Trophoblast cell (in vitro differentiated cells and primary cell): ENCODE measurements at regions not wholly inside any gene's neighbourhood (a gene's known extent, or its start where the extent isn't known, plus 50 kb on each side); places are given as distances from the start of the nearest gene placed in this dataset.

ENCODE experiments used
- DNase-seq, 2 donors: peaks; one replicate each; pipeline ENCODE4 v3.0.0-alpha.2; 2016
- H2AFZ ChIP-seq: 2 replicates; pipeline ENCODE4 v1.6.1; 2013; ENCODE audit warnings: low read length, moderate library complexity, mild to moderate bottlenecking; ENCODE audit not compliant: insufficient read depth, poor library complexity
- H2AK5ac ChIP-seq: 2 replicates; pipeline ENCODE4 v1.6.1; 2013; ENCODE audit warnings: mild to moderate bottlenecking, low read length
- H2BK120ac ChIP-seq: 2 replicates; pipeline ENCODE4 v1.6.1; 2013; ENCODE audit warnings: low read length, mild to moderate bottlenecking, moderate library complexity; ENCODE audit not compliant: insufficient read depth, poor library complexity
- H2BK12ac ChIP-seq: 2 replicates; pipeline ENCODE4 v1.6.1; 2013; ENCODE audit warnings: mild to moderate bottlenecking, low read length, moderate library complexity
- H2BK5ac ChIP-seq: 2 replicates; pipeline ENCODE4 v1.6.1; 2013; ENCODE audit warnings: low read length, low read depth, moderate library complexity, mild to moderate bottlenecking; ENCODE audit not compliant: poor library complexity
- H3K14ac ChIP-seq: 2 replicates; pipeline ENCODE4 v1.6.1; 2013; ENCODE audit warnings: mild to moderate bottlenecking, low read length
- H3K18ac ChIP-seq: 2 replicates; pipeline ENCODE4 v1.6.1; 2013; ENCODE audit warnings: mild to moderate bottlenecking, low read length
- H3K23ac ChIP-seq: 2 replicates; pipeline ENCODE4 v1.6.1; 2013; ENCODE audit warnings: low read length
- H3K27ac ChIP-seq: 2 replicates; pipeline ENCODE4 v1.5.1; 2013; ENCODE audit warnings: low read depth, mild to moderate bottlenecking, inconsistent platforms, low read length, moderate library complexity
- H3K27me3 ChIP-seq: 2 replicates; pipeline ENCODE4 v1.6.1; 2013; ENCODE audit warnings: inconsistent platforms, mild to moderate bottlenecking, low read length, moderate library complexity; ENCODE audit not compliant: insufficient read depth
- H3K36me3 ChIP-seq, 2 experiments: 1 replicate in 1 of 2; 2 replicates in 1 of 2; pipeline ENCODE4 v1.6.1; 2013; ENCODE audit warnings: low read length in 2 of 2, mild to moderate bottlenecking in 2 of 2, moderate library complexity in 1 of 2; ENCODE audit not compliant: insufficient read depth in 2 of 2, control insufficient read depth in 1 of 2
- H3K4ac ChIP-seq: 2 replicates; pipeline ENCODE4 v1.6.1; 2013; ENCODE audit warnings: low read depth, mild to moderate bottlenecking, low read length, moderate library complexity
- H3K4me1 ChIP-seq, 2 experiments: 1 replicate in 1 of 2; 2 replicates in 1 of 2; pipeline ENCODE4 v1.6.1; 2013; ENCODE audit warnings: low read length in 2 of 2, mild to moderate bottlenecking in 2 of 2, moderate library complexity in 1 of 2; ENCODE audit not compliant: insufficient read depth in 2 of 2, control insufficient read depth in 1 of 2
- H3K4me2 ChIP-seq: 2 replicates; pipeline ENCODE4 v1.6.1; 2013; ENCODE audit warnings: inconsistent platforms, mild to moderate bottlenecking, low read length, moderate library complexity
- H3K4me3 ChIP-seq: 2 replicates; pipeline ENCODE4 v1.5.1; 2013; ENCODE audit warnings: mild to moderate bottlenecking, low read depth, low read length, inconsistent platforms
- H3K79me1 ChIP-seq: one replicate; pipeline ENCODE4 v1.6.1; 2013; ENCODE audit warnings: low read length
- H3K79me2 ChIP-seq: 2 replicates; pipeline ENCODE4 v1.6.1; 2013; ENCODE audit warnings: low read length, mild to moderate bottlenecking; ENCODE audit not compliant: control insufficient read depth, insufficient read depth, poor library complexity
- H3K9ac ChIP-seq: 2 replicates; pipeline ENCODE4 v1.6.1; 2013; ENCODE audit warnings: mild to moderate bottlenecking, low read length
- H3K9me3 ChIP-seq: 2 replicates; pipeline ENCODE4 v1.6.1; 2013; ENCODE audit warnings: low read depth, mild to moderate bottlenecking, control low read depth, inconsistent platforms, low read length; ENCODE audit not compliant: insufficient read depth
- H4K12ac ChIP-seq: 2 replicates; pipeline ENCODE4 v1.6.1; 2013; ENCODE audit warnings: low read depth, mild to moderate bottlenecking, low read length, moderate library complexity
- H4K8ac ChIP-seq: 2 replicates; pipeline ENCODE4 v1.6.1; 2013; ENCODE audit warnings: low read depth, mild to moderate bottlenecking, low read length, moderate library complexity
- H4K91ac ChIP-seq: one replicate; pipeline ENCODE4 v1.6.1; 2013; ENCODE audit warnings: low read depth, mild to moderate bottlenecking, low read length, moderate library complexity
- WGBS: extraction: QIAGEN DNeasy Blood & Tissue Kit; methylation state at CpG from one replicate; pipeline ENCODE4 v1.1.7; 2013; ENCODE audit warnings: missing lambda C conversion rate; ENCODE audit not compliant: insufficient read length, insufficient coverage; ENCODE audit errors: extremely low coverage; 5-methylcytosine and 5-hydroxymethylcytosine counted together

- H3K4ac ChIP-seq, result no peak overlapping the region
- no peak overlapping the region for H3K9ac ChIP-seq
- H3K36me3 ChIP-seq, result no peaks in the 10 kb centered on the region
- no CpG with 5 or more reads among the region's 4 CpGs for WGBS
- H3K27me3 ChIP-seq, result no peaks in the 10 kb centered on the region
- no peak overlapping the region for H2BK12ac ChIP-seq
- H3K23ac ChIP-seq, result no peak overlapping the region
- H3K4me3 ChIP-seq, result no peak overlapping the region
- H2AFZ ChIP-seq, result no peak overlapping the region
- no peak overlapping the region for H4K8ac ChIP-seq
- H3K4me2 ChIP-seq, result no peak overlapping the region
- H2AK5ac ChIP-seq, result no peak overlapping the region
- no peaks in the 10 kb centered on the region for H3K79me1 ChIP-seq
- H3K18ac ChIP-seq, result no peak overlapping the region
- H4K91ac ChIP-seq, result no peak overlapping the region
- H2BK120ac ChIP-seq, result no peak overlapping the region
- DNase-seq, result no peak
- H3K9me3 ChIP-seq, result no peaks in the 10 kb centered on the region
- H3K79me2 ChIP-seq, result no peaks in the 10 kb centered on the region
- H3K4me1 ChIP-seq, result peaks cover 7 to 13% of the 10 kb centered on the region in 2 experiments
- H4K12ac ChIP-seq, result no peak overlapping the region
- H3K27ac ChIP-seq, result no peak overlapping the region
- H2BK5ac ChIP-seq, result no peak overlapping the region
- H3K14ac ChIP-seq, result no peak overlapping the region
Measured at GRCh38 chr2:37826611-37827010, 98.5 kb upstream of the RMDN2 start.

- Histone ChIP-seq H4K12ac (no peak overlapping the region), H2AFZ (no peak overlapping the region), H3K4me3 (no peak overlapping the region), H3K27me3 (no peaks in the 10 kb centered on the region), H3K79me1 (no peaks in the 10 kb centered on the region), H2AK5ac (no peak overlapping the region), H3K4me2 (no peak overlapping the region), H3K36me3 (no peaks in the 10 kb centered on the region), H2BK120ac (peak overlapping the region; percentile 12), H2BK12ac (peak overlapping the region; percentile 55), H2BK5ac (no peak overlapping the region), H4K8ac (no peak overlapping the region), H3K9ac (no peak overlapping the region), H3K27ac (no peak overlapping the region), H3K23ac (no peak overlapping the region), H3K4me1 (peaks cover 7 to 13% of the 10 kb centered on the region in 2 experiments), H3K9me3 (no peaks in the 10 kb centered on the region), H3K18ac (no peak overlapping the region), H3K79me2 (no peaks in the 10 kb centered on the region), H3K14ac (peak overlapping the region; percentile 16), H4K91ac (no peak overlapping the region), H3K4ac (no peak overlapping the region)
- no peak for DNase-seq
- no CpG with 5 or more reads among the region's 7 CpGs for WGBS
Measured at GRCh38 chr2:37827455-37827854, 97.6 kb upstream of the RMDN2 start.

GRCh38 chr2:37827911-37828511 lies 97.1 kb upstream of the RMDN2 start:
- Histone ChIP-seq H3K4ac (no peak overlapping the region), H3K18ac (no peak overlapping the region), H2BK12ac (no peak overlapping the region), H2BK120ac (no peak overlapping the region), H3K23ac (no peak overlapping the region), H3K4me3 (no peak overlapping the region), H3K36me3 (no peaks in the 10 kb centered on the region), H3K27ac (no peak overlapping the region), H3K79me1 (no peaks in the 10 kb centered on the region), H2BK5ac (no peak overlapping the region), H2AK5ac (no peak overlapping the region), H4K12ac (no peak overlapping the region), H2AFZ (no peak overlapping the region), H3K9ac (no peak overlapping the region), H4K91ac (no peak overlapping the region), H3K9me3 (no peaks in the 10 kb centered on the region), H3K79me2 (no peaks in the 10 kb centered on the region), H3K14ac (no peak overlapping the region), H4K8ac (no peak overlapping the region), H3K27me3 (no peaks in the 10 kb centered on the region), H3K4me1 (peaks cover 7 to 10% of the 10 kb centered on the region in 2 experiments), H3K4me2 (no peak overlapping the region)
- peak; percentile 76 to 77 for DNase-seq
- WGBS, result no CpG with 5 or more reads among the region's 6 CpGs

- no peak overlapping the region for H3K18ac ChIP-seq
- peak; percentile 18 to 59 for DNase-seq
- H3K36me3 ChIP-seq, result no peaks in the 10 kb centered on the region
- H3K14ac ChIP-seq, result no peak overlapping the region
- H2AFZ ChIP-seq, result no peak overlapping the region
- no peaks in the 10 kb centered on the region for H3K79me2 ChIP-seq
- no peak overlapping the region for H2BK5ac ChIP-seq
- no peak overlapping the region for H2AK5ac ChIP-seq
- H3K27me3 ChIP-seq, result no peaks in the 10 kb centered on the region
- H2BK120ac ChIP-seq, result no peak overlapping the region
- WGBS, result no CpG with 5 or more reads among the region's 3 CpGs
- no peak overlapping the region for H4K91ac ChIP-seq
- H3K4me2 ChIP-seq, result no peak overlapping the region
- no peak overlapping the region for H4K12ac ChIP-seq
- no peak overlapping the region for H3K9ac ChIP-seq
- H3K4me1 ChIP-seq, result peaks cover 7 to 10% of the 10 kb centered on the region in 2 experiments
- H3K9me3 ChIP-seq, result no peaks in the 10 kb centered on the region
- no peak overlapping the region for H3K23ac ChIP-seq
- no peak overlapping the region for H3K27ac ChIP-seq
- H2BK12ac ChIP-seq, result no peak overlapping the region
- H4K8ac ChIP-seq, result no peak overlapping the region
- no peak overlapping the region for H3K4ac ChIP-seq
- no peaks in the 10 kb centered on the region for H3K79me1 ChIP-seq
- H3K4me3 ChIP-seq, result no peak overlapping the region
Measured at GRCh38 chr2:37829202-37829601, 95.9 kb upstream of the RMDN2 start.
